ENCODE measurements at regions not wholly inside any gene's neighbourhood (a gene's known extent, or its start where the extent isn't known, plus 50 kb on each side); places are given as distances from the start of the nearest gene placed in this dataset.

GRCh38 chr3:161748049-161748448 lies 251.4 kb downstream of the OTOL1 start:
- TF ChIP-seq POLR2A (IDR thresholded peaks at IDR 0.05): no peak
- TF ChIP-seq CTCF (IDR thresholded peaks at IDR 0.05): no peak
- no peak for TF ChIP-seq POLR2AphosphoS5 (IDR thresholded peaks at IDR 0.05)
- no peak for TF ChIP-seq EP300 (IDR thresholded peaks at IDR 0.05)

Measured in upper lobe of left lung (tissue), 4 donors.